Mammary epithelial cell (primary cell): ENCODE measurements at regions not wholly inside any gene's neighbourhood (a gene's known extent, or its start where the extent isn't known, plus 50 kb on each side); places are given as distances from the start of the nearest gene placed in this dataset.

Source experiments
- CTCF ChIP-seq, 2 donors: IDR thresholded peaks in 1 of 2; conservative IDR thresholded peaks in 1 of 2; 2 replicates each; pipeline ENCODE4 v1.5.1; 2011 to 2012; ENCODE audit warnings: inconsistent platforms in 2 of 2, low read length in 2 of 2, mild to moderate bottlenecking in 2 of 2, control low read depth in 1 of 2, low read depth in 1 of 2; ENCODE audit not compliant: insufficient read depth in 1 of 2; ENCODE audit errors: extremely low read depth in 1 of 2
- EZH2 ChIP-seq: IDR thresholded peaks from 2 replicates; pipeline ENCODE4 v1.6.1; 2012; ENCODE audit warnings: low read length, inconsistent platforms, borderline replicate concordance

DNA sequence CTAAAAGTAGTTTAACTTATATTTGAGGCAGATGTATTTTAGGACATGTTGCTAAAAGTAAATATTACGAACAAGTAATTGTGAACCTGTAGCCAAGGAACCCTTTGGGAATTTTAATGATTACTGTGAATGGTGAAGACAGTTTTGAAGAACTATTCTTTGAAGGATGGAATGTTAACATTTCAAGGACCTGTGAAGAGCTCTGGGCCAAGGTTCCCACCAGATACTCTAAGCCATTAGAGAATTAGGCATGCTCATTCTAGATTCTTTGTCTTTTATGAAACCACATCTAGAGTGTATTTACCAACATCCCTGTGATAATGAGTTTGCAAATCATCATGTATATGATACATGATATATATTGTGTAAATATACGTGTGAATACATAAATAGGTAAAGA lies 99.8 kb downstream of the SEPTIN7 start:
- TF ChIP-seq CTCF (conservative IDR thresholded peaks at IDR 0.05 in 1 of 2, IDR thresholded peaks at IDR 0.05 in 1 of 2; ENCODE audit: extremely low read depth in 1 of 2, insufficient read depth in 1 of 2, low read depth in 1 of 2, low read length in 2 of 2) (no peak), EZH2 (no peak)
